GM12878 (cell line): ENCODE measurements at regions not wholly inside any gene's neighbourhood (a gene's known extent, or its start where the extent isn't known, plus 50 kb on each side); places are given as distances from the start of the nearest gene placed in this dataset.
A peak's percentile ranks its signal among the peaks of the same experiment; 100 is the strongest.
"Not testable (repeated sequence)": the region's sequence is repeated elsewhere in the genome, so short reads cannot be mapped to it uniquely, and the experiment has no call there.

Experiments
- ATAC-seq: fragments of 200-7000 bp; cut with Tn5 transposase; 3 replicates; pipeline ENCODE4 v1.9.1; 2020; ENCODE audit warnings: mild to moderate bottlenecking, moderate library complexity
- BruUV-seq: library from RNA; stranded (reverse); fragments of 400-500 nt; replicated peaks from 2 replicates; lab custom pipeline; 2021; lab: Mats Ljungman, UMichigan
- CTCF ChIA-PET: fragments of 300-600 bp; sonication (Branson Sonifier 250); formaldehyde crosslinking; extraction: SDS; loops from one replicate; lab custom pipeline; 2021; ENCODE audit warnings: inconsistent platforms; lab: Yijun Ruan, JAX
- POLR2A ChIA-PET: fragments of 350-600 bp; formaldehyde crosslinking; extraction: SDS; loops from one replicate; lab custom pipeline; 2021; ENCODE audit warnings: inconsistent platforms; lab: Charles Lee
- RAD21 ChIA-PET: fragments of 300-600 bp; sonication (Branson Sonifier 250); formaldehyde crosslinking; loops from one replicate; lab custom pipeline; 2023; ENCODE audit warnings: antibody characterized with exemption; ENCODE audit not compliant: unreplicated experiment; lab: Charles Lee
- SMC1A ChIA-PET: fragments of 300-600 bp; sonication (Branson Sonifier 250); formaldehyde crosslinking; loops from one replicate; lab custom pipeline; 2023; ENCODE audit not compliant: unreplicated experiment, uncharacterized antibody; lab: Charles Lee
- DNase-seq: peaks from one replicate; pipeline ENCODE4 v3.0.0-alpha.2; 2011; ENCODE audit warnings: low read depth, low spot score
- FAIRE-seq: peaks from 3 replicates; lab custom pipeline; 2011; peaks lifted over from hg19 to GRCh38; lab: Jason Lieb, UNC
- H2AFZ ChIP-seq: 2 replicates; pipeline ENCODE4 v1.6.0; 2011; ENCODE audit warnings: low read depth, low read length, control low read depth; ENCODE audit not compliant: control insufficient read depth
- H3K27ac ChIP-seq: 2 replicates; pipeline ENCODE4 v1.5.1; 2011; ENCODE audit warnings: control low read depth; ENCODE audit not compliant: control insufficient read depth, insufficient read depth
- H3K27me3 ChIP-seq, 2 experiments: replicated peaks in 1 of 2; 2 replicates each; pipeline versions ENCODE4 v1.6.0 to v1.6.1; 2011; ENCODE audit warnings: low read length in 1 of 2; ENCODE audit not compliant: control insufficient read depth in 2 of 2, insufficient read depth in 2 of 2
- H3K36me3 ChIP-seq, 2 experiments: 2 replicates each; pipeline ENCODE4 v1.5.1; 2011; ENCODE audit warnings: low read length in 1 of 2; ENCODE audit not compliant: control insufficient read depth in 2 of 2, insufficient read depth in 2 of 2
- H3K4me1 ChIP-seq: 2 replicates; pipeline ENCODE4 v1.6.1; 2011; ENCODE audit warnings: mild to moderate bottlenecking, low read length, moderate library complexity, mixed read lengths; ENCODE audit not compliant: control insufficient read depth, insufficient read depth
- H3K4me2 ChIP-seq: 2 replicates; pipeline ENCODE4 v1.6.0; 2011; ENCODE audit warnings: control low read depth; ENCODE audit not compliant: control insufficient read depth, insufficient read depth
- H3K4me3 ChIP-seq: fragments of 200-600 bp; sonication (generic); 2 replicates; pipeline ENCODE4 v1.5.1; 2016
- H3K79me2 ChIP-seq: 2 replicates; pipeline ENCODE4 v1.6.0; 2011; ENCODE audit warnings: low read length; ENCODE audit not compliant: control insufficient read depth, insufficient read depth
- H3K9ac ChIP-seq: 2 replicates; pipeline ENCODE4 v1.8.0; 2011; ENCODE audit warnings: low read length, control low read depth, mixed read lengths; ENCODE audit not compliant: control insufficient read depth, insufficient read depth
- H3K9me3 ChIP-seq: replicated peaks from 3 replicates; pipeline ENCODE4 v1.5.1; 2011; ENCODE audit warnings: mild to moderate bottlenecking, low read length; ENCODE audit not compliant: control insufficient read depth, insufficient read depth
- H4K20me1 ChIP-seq: 2 replicates; pipeline ENCODE4 v1.6.0; 2011; ENCODE audit not compliant: control insufficient read depth, insufficient read depth
- CBFB ChIP-seq: IDR thresholded peaks from 2 replicates; pipeline ENCODE4 v1.6.1; 2016; ENCODE audit warnings: antibody characterized with exemption, low read depth
- E4F1 ChIP-seq: fragments of 450-650 bp; IDR thresholded peaks from 2 replicates; pipeline ENCODE4 v1.6.1; 2018; ENCODE audit warnings: borderline replicate concordance, mild to moderate bottlenecking; ENCODE audit not compliant: partially characterized antibody
- HDGF ChIP-seq: fragments of 450-650 bp; IDR thresholded peaks from 2 replicates; pipeline ENCODE4 v1.6.1; 2016; ENCODE audit warnings: antibody characterized with exemption
- IKZF1 ChIP-seq: fragments of 450-650 bp; conservative IDR thresholded peaks from 2 replicates; pipeline ENCODE4 v1.6.1; 2017; ENCODE audit warnings: antibody characterized with exemption, mild to moderate bottlenecking
- IKZF2 ChIP-seq, 2 experiments: fragments of 450-650 bp; IDR thresholded peaks; 2 replicates each; pipeline ENCODE4 v1.6.1; 2017; ENCODE audit warnings: mild to moderate bottlenecking in 2 of 2, moderate library complexity in 2 of 2
- MTA2 ChIP-seq: fragments of 450-650 bp; IDR thresholded peaks from 2 replicates; pipeline ENCODE4 v1.6.1; 2016; ENCODE audit warnings: low read depth, mild to moderate bottlenecking, moderate library complexity
- WGBS: methylation state at CpG from one replicate; pipeline ENCODE4 v1.1.6; 2016; ENCODE audit warnings: low lambda C conversion rate; ENCODE audit not compliant: insufficient replicate concordance, insufficient coverage; ENCODE audit errors: missing lambda C conversion rate; 5-methylcytosine and 5-hydroxymethylcytosine counted together
- in situ Hi-C: fragments of 300-500 bp; cut with MboI; formaldehyde crosslinking; loops from 9 replicates; pipeline ENCODE4 v1.14.3; 2018; ENCODE audit warnings: mixed read lengths
- intact Hi-C: fragments of 100-400 bp; cut with micrococcal nuclease; formaldehyde crosslinking; loops from one replicate; pipeline ENCODE4 v1.14.2; 2022; ENCODE audit not compliant: unreplicated experiment

- H3K4me1 ChIP-seq, result no peaks in the 10 kb centered on the region
- ChIA-PET SMC1A (interaction anchor here (0.8 to 3.9 kb wide), 7 partner anchors 15 to 84 kb away, joined by 3 to 21 read pairs (median 4); no protein-coding TSS in a partner anchor), POLR2A (interaction anchor here (1.4 kb wide), 1 partner anchor 17 kb away, joined by 3 read pairs; no protein-coding TSS in a partner anchor), CTCF (interaction anchor here (0.7 to 5.6 kb wide), 5 partner anchors 13 to 272 kb away, joined by 3 to 35 read pairs (median 3); no protein-coding TSS in a partner anchor), RAD21 (interaction anchor here (1.2 to 2.8 kb wide), 3 partner anchors 11 to 17 kb away, joined by 4 to 11 read pairs (median 8); no protein-coding TSS in a partner anchor)
- intact Hi-C loops, result no loop called here
- H3K4me2 ChIP-seq, result no peak overlapping the region
- no peak overlapping the region for H3K27ac ChIP-seq
- H3K79me2 ChIP-seq, result no peaks in the 10 kb centered on the region
- DNase-seq (no peak), FAIRE-seq (no peak), ATAC-seq (no peak)
- no peak overlapping the region for H3K4me3 ChIP-seq
- no peaks in the 10 kb centered on the region for H3K9me3 ChIP-seq
- TF ChIP-seq HDGF (no peak), IKZF2 (IDR thresholded peaks at IDR 0.05) (peak in 1 of 2 experiments; percentile 42; a peak in 2 of 4 replicates), E4F1 (no peak), MTA2 (peak; percentile 28; the same call in 1 of the 2 replicates), CBFB (no peak), IKZF1 (0 out of 2 replicates have a peak, but pooled peaks have one; percentile 24)
- H3K27me3 ChIP-seq, result no peaks in the 10 kb centered on the region
- in situ Hi-C loops, result no loop called here
- WGBS, result 18% methylated on average over 7 of the region's 7 CpGs
- no peaks in the 10 kb centered on the region for H3K36me3 ChIP-seq
- no TSS peak for BruUV-seq
- H3K9ac ChIP-seq, result no peak overlapping the region
- H4K20me1 ChIP-seq, result no peaks in the 10 kb centered on the region
- no peak overlapping the region for H2AFZ ChIP-seq
Measured at GRCh38 chr20:11995805-11996567, 78.3 kb downstream of the BTBD3 start.

DNA sequence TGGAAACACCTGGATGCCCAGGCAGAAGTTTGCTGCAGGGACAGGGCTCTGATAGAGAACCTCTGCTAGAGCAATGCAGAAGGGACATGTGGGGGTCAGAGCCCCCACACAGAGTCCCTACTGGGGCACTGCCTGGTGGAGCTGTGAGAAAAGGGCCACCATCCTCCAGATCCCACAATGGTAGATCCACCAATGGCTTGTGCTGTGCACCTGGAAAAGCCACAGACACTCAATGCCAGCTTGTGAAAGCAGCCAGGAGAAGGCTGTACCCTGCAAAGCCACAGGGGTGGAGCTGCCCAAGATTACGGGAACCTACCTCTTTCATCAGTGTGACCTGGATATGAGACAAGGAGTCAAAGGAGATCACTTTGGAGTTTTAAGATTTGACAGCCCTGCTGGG, 87.1 kb downstream of the BTBD3 start:
- H3K27ac ChIP-seq, H2AFZ ChIP-seq, H3K9ac ChIP-seq, FAIRE-seq, intact Hi-C loops, SMC1A ChIA-PET, H3K27me3 ChIP-seq, BruUV-seq, DNase-seq, H3K9me3 ChIP-seq, ATAC-seq, H3K4me2 ChIP-seq, RAD21 ChIA-PET, H4K20me1 ChIP-seq, CTCF ChIA-PET, H3K36me3 ChIP-seq, H3K79me2 ChIP-seq, H3K4me1 ChIP-seq, in situ Hi-C loops, POLR2A ChIA-PET, H3K4me3 ChIP-seq: not testable (repeated sequence)
- WGBS, result 38% methylated on average over 1 of the region's 1 CpG
